ENCODE measurements at regions not wholly inside any gene's neighbourhood (a gene's known extent, or its start where the extent isn't known, plus 50 kb on each side); places are given as distances from the start of the nearest gene placed in this dataset.

DNA sequence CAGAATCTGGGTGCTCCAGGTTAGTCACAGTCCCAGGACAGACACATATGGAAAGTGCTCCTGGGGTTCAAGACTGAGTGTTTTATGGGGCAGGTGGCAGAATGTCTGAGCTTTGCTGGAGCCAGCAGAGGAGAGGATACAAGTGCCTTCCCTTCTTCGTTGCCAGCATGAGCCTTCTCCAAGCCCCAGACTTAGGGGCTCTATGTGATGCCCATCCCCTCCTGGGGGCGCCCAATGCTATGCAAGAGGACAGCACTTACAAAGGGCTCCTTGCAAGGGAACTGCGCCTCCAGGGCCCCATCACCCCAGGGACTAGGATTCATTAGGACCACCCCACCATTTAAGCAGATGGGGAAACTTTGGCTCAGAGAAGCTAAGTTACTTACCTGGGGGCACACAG is 581.9 kb downstream of the BUD13 start:
- DNase-seq (ENCODE audit: low read depth), result no peak
- H3K4me3 ChIP-seq (ENCODE audit: low read depth, low read length), result no peak overlapping the region
- TF ChIP-seq, protein P1, sequence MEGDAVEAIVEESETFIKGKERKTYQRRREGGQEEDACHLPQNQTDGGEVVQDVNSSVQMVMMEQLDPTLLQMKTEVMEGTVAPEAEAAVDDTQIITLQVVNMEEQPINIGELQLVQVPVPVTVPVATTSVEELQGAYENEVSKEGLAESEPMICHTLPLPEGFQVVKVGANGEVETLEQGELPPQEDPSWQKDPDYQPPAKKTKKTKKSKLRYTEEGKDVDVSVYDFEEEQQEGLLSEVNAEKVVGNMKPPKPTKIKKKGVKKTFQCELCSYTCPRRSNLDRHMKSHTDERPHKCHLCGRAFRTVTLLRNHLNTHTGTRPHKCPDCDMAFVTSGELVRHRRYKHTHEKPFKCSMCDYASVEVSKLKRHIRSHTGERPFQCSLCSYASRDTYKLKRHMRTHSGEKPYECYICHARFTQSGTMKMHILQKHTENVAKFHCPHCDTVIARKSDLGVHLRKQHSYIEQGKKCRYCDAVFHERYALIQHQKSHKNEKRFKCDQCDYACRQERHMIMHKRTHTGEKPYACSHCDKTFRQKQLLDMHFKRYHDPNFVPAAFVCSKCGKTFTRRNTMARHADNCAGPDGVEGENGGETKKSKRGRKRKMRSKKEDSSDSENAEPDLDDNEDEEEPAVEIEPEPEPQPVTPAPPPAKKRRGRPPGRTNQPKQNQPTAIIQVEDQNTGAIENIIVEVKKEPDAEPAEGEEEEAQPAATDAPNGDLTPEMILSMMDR (IDR thresholded peaks at IDR 0.05; ENCODE audit: insufficient read depth, low read depth, low read length), result no peak

DNA sequence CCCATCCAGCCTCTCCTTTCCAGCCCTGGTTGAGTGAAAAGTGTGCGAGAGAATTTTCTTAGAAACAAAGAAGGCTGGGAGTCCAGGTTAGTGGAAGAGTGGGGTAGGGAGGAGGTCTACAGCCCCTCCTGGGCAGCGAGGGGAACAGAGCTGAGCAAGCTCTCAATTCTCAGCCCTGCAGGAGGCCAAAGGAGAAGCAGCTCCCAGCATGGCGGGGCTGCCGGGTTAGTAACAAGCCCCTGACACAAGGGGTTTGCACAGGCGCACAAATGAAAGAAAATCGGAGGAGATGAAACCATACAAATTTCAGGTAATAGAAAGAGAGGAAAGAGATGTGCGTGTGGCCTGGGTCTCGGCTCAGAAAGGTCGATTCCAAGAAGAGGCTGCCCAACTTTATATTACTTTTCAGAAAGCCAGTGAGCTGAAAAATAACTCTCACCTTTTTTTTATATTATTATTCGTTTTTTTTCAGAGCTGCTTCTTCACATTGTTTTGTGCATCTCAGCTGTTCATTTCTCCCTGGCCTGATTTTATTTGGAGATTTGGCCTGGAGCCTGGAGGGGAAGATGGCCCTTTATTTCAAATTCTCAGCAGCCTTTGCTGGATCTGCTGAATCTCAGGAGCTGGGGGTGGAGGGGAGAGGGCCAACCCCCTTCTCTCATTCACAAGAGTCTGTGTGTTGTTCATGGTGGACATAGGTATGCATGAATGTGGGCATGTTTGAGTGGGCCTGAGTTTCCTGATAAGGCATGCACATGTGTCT is 583.2 kb downstream of the BUD13 start:
- no peak for DNase-seq (ENCODE audit: low read depth)
- TF ChIP-seq, protein P1 (IDR thresholded peaks at IDR 0.05; ENCODE audit: insufficient read depth, low read depth, low read length), result no peak
- H3K4me3 ChIP-seq (ENCODE audit: low read depth, low read length), result no peak overlapping the region

- H3K4me3 ChIP-seq (ENCODE audit: low read depth, low read length), result no peak overlapping the region
- TF ChIP-seq, protein P1 (IDR thresholded peaks at IDR 0.05; ENCODE audit: insufficient read depth, low read depth, low read length), result no peak
- no peak for DNase-seq (ENCODE audit: low read depth)
These were observed 584.4 kb downstream of the BUD13 start for GRCh38 chr11:116188350-116188749.

DNA sequence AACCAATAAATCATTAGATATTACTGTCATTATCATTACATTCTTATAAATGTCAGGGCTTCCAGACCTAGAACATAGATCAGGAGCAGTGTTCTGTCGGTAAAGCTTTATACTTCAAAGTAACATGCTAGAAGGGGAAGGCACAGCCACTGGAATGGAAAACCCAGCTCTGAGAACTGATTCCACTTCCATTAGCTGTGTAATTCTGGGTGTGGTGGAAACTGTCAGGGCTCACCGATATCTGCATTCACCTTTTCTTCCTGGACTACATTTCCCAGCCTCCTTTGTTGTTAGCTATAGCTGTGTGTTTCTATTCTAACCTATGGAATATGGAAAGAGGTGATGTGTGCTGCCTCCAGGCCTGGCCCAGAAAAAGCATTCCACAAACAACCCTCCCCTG is 585.8 kb downstream of the BUD13 start:
- DNase-seq (ENCODE audit: low read depth), result no peak
- H3K4me3 ChIP-seq (ENCODE audit: low read depth, low read length), result no peak overlapping the region
- TF ChIP-seq, protein P1 (IDR thresholded peaks at IDR 0.05; ENCODE audit: insufficient read depth, low read depth, low read length), result no peak

DNA sequence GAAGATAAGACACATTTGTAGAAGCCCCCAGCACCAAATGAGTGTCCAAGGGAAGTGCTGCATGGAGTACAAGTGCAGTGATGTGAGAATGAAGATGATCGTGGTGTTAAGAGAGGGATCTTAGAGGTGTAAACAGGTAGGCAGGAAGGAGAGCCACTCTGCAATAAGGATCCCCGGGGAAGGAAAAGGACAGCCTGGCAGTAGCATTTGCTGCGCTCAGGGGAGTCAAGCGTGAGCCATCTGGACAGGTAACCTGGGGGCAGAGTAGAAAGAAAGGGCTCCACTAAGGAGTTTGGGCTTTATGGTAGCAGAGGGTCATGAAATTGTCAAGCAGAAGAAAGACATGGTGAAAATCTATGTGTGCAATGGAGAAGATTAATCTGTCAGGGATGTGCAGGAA is 587.2 kb downstream of the BUD13 start:
- no peak for DNase-seq (ENCODE audit: low read depth)
- TF ChIP-seq, protein P1 (IDR thresholded peaks at IDR 0.05; ENCODE audit: insufficient read depth, low read depth, low read length), result no peak
- H3K4me3 ChIP-seq (ENCODE audit: low read depth, low read length), result no peak overlapping the region

DNA sequence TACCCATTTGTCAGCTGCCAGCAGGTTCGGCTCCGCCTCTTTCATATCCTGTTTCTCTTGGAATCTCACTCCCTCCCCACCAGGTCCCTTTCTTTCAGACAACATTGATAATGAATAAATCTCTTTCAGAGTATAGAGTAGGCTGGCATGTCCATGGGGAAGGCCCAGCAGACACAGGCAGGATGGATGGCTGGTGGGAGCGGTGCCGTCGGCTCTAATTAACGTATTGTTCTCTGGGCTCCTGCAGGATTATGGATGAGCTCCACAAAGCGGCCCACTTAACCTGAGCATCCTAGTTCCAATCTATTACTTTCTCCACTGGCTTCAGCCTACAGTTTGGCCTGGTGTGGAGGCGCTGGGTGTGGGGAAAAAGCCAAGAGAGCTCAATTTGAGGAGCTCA is 588.0 kb downstream of the BUD13 start:
- no peak overlapping the region for H3K4me3 ChIP-seq (ENCODE audit: low read depth, low read length)
- no peak for DNase-seq (ENCODE audit: low read depth)
- TF ChIP-seq, protein P1 (IDR thresholded peaks at IDR 0.05; ENCODE audit: insufficient read depth, low read depth, low read length), result no peak
